Ascending aorta (tissue), 2 donors: ENCODE measurements at regions not wholly inside any gene's neighbourhood (a gene's known extent, or its start where the extent isn't known, plus 50 kb on each side); places are given as distances from the start of the nearest gene placed in this dataset.

Source experiments
- DNase-seq, 2 donors: peaks; one replicate each; pipeline ENCODE4 v3.0.0-alpha.2; 2019; ENCODE audit warnings: low spot score in 2 of 2
- H3K27ac ChIP-seq, 2 donors: fragments of 200-600 bp; sonication (generic); one replicate each; pipeline ENCODE4 v1.5.1; 2016 to 2017; ENCODE audit warnings: mild to moderate bottlenecking in 1 of 2
- H3K27me3 ChIP-seq: fragments of 200-600 bp; sonication (generic); one replicate; pipeline ENCODE4 v1.5.1; 2017
- H3K36me3 ChIP-seq, 2 donors: fragments of 200-600 bp; sonication (generic); one replicate each; pipeline ENCODE4 v1.5.1; 2016
- H3K4me1 ChIP-seq, 2 donors: fragments of 200-600 bp; sonication (generic); one replicate each; pipeline ENCODE4 v1.5.1; 2016 to 2017; ENCODE audit warnings: mild to moderate bottlenecking in 1 of 2
- H3K4me3 ChIP-seq, 2 donors: fragments of 200-600 bp; sonication (generic); one replicate each; pipeline ENCODE4 v1.5.1; 2016 to 2017; ENCODE audit warnings: mild to moderate bottlenecking in 1 of 2
- H3K9me3 ChIP-seq, 2 donors: fragments of 200-600 bp; sonication (generic); one replicate each; pipeline ENCODE4 v1.5.1; 2016
- intact Hi-C: fragments of 100-400 bp; cut with DNase I; formaldehyde crosslinking; loops from one replicate; pipeline ENCODE4 v1.15.1; 2023
- TF ChIP-seq, protein P1 (sequence below), 3 experiments: fragments of 200-600 bp in 2 of 3; fragments of 450-650 bp in 1 of 3; sonication (generic) in 2 of 3; IDR thresholded peaks; one replicate each; pipeline ENCODE4 v1.5.1; 2016 to 2019; ENCODE audit warnings: antibody characterized with exemption in 3 of 3, mild to moderate bottlenecking in 1 of 3, moderate library complexity in 1 of 3

DNA sequence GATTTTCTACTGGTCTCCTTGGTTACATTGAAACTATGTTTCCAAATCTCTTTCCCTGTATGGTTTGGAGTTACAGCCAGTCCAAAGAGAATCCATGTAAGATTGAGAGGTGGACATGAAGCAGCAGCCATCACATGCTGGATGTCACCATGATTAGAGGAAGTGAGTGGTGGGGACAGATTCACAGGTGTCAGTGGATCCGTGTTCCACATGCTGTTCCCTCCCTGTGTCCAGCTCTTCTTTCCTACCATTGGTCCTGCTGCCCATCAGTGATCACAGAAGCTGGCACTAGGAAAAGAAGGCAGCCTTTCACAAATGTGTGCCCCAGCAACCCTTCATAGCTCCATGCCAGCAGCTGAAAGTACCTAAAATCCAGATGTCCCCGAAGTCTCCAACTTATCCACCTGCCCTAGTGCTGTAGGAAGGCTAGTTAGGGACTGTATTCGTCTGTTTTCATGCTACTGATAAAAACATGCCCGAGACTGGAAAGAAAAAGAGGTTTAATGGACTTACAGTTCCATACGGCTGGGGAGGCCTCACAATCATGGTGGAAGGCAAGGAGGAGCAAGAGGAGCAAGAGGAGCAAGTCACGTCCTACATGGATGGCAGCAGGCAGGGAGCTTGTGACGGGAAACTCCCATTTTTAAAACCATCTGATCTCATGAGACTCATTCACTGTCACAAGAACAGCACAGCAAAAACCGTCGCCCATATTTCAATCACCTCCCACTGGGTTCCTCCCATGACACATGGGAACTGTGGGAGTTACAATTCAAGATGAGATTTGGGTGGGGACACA, 207.5 kb downstream of the INSIG2 start:
- Histone ChIP-seq H3K9me3 (no peaks in the 10 kb centered on the region), H3K4me3 (no peak overlapping the region), H3K27me3 (no peaks in the 10 kb centered on the region), H3K27ac (no peak overlapping the region), H3K4me1 (no peaks in the 10 kb centered on the region), H3K36me3 (no peaks in the 10 kb centered on the region)
- intact Hi-C loops = no loop called here
- TF ChIP-seq, protein P1, sequence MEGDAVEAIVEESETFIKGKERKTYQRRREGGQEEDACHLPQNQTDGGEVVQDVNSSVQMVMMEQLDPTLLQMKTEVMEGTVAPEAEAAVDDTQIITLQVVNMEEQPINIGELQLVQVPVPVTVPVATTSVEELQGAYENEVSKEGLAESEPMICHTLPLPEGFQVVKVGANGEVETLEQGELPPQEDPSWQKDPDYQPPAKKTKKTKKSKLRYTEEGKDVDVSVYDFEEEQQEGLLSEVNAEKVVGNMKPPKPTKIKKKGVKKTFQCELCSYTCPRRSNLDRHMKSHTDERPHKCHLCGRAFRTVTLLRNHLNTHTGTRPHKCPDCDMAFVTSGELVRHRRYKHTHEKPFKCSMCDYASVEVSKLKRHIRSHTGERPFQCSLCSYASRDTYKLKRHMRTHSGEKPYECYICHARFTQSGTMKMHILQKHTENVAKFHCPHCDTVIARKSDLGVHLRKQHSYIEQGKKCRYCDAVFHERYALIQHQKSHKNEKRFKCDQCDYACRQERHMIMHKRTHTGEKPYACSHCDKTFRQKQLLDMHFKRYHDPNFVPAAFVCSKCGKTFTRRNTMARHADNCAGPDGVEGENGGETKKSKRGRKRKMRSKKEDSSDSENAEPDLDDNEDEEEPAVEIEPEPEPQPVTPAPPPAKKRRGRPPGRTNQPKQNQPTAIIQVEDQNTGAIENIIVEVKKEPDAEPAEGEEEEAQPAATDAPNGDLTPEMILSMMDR (IDR thresholded peaks at IDR 0.05) = no peak
- no peak for DNase-seq

DNA sequence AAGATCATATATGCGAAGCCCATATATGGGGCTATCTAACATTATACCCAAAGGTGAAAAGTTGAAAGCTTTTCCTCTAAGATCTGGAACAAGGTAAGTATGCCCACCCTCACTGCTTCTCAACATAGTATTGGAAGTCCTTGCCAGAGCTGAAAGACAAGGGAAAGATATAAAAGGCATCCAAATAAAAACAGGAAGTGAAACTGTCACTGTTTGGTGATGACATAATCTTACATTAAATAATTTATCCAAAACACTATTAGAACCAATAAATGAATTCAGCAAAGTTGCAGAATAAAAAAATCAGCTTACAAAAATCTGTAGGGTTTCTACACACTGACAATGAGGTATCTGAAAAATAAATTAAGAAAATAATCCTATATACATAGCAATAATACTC, 205.8 kb downstream of the INSIG2 start:
- TF ChIP-seq, protein P1 (IDR thresholded peaks at IDR 0.05) = no peak
- H3K27me3 ChIP-seq = no peaks in the 10 kb centered on the region
- H3K36me3 ChIP-seq = no peaks in the 10 kb centered on the region
- H3K9me3 ChIP-seq = no peaks in the 10 kb centered on the region
- no peak for DNase-seq
- no peak overlapping the region for H3K4me3 ChIP-seq
- no peaks in the 10 kb centered on the region for H3K4me1 ChIP-seq
- no peak overlapping the region for H3K27ac ChIP-seq
- intact Hi-C loops = no loop called here

DNA sequence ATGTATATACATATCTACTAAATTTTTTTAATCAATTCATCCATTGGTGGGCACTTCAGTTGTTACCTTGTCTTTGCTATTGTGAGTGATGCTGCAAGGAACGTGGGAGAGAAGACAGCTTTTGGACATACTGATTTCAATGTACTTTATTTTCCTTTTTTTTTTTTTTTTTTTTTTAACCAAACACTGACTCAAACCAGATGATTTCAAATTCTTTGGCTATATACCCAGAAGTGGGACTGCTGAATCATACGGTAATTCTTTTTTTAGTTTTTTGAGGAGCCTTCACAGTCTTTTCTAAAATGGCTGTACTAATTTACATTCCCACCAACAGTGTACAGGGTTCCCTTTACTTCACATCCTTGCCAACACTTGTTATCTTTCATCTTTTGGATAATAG, 204.7 kb downstream of the INSIG2 start:
- Histone ChIP-seq H3K27ac (no peak overlapping the region), H3K4me1 (no peaks in the 10 kb centered on the region), H3K36me3 (no peaks in the 10 kb centered on the region), H3K9me3 (no peaks in the 10 kb centered on the region), H3K27me3 (no peaks in the 10 kb centered on the region), H3K4me3 (no peak overlapping the region)
- DNase-seq = no peak
- TF ChIP-seq, protein P1 (IDR thresholded peaks at IDR 0.05) = no peak
- intact Hi-C loops = no loop called here

DNA sequence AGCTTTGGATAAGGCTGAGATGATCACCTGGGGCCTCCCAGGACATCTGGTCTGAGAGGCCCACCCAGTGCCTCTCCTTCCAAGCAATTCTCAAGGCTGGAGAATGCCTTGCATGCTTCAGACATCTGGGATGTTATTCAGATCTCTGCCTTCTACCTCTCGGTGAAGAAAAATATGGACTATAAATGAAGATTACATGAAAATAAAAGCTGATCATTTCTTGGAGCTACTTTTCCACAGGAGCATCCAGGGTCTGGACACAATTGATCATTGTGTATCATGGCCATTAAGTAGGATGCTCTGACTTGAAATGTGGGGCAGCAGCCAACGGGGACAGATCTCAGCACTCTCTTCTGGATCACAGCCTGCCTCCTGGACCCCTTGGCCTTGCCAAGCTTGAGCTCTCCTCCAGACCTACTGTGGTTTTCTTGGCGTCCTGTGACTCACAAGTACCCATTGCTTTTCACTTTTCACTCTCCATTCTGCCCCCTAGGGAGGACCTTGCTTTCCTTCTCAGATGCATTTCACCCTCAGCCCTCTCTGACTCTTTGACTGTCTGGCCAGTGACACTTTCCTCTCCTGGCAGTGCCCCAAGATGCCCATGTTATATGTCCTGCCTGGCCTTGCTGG, 203.1 kb downstream of the INSIG2 start:
- no peak for DNase-seq
- no peaks in the 10 kb centered on the region for H3K36me3 ChIP-seq
- intact Hi-C loops = no loop called here
- H3K4me1 ChIP-seq = no peaks in the 10 kb centered on the region
- TF ChIP-seq, protein P1 (IDR thresholded peaks at IDR 0.05) = no peak
- H3K4me3 ChIP-seq = no peak overlapping the region
- H3K27me3 ChIP-seq = no peaks in the 10 kb centered on the region
- no peak overlapping the region for H3K27ac ChIP-seq
- H3K9me3 ChIP-seq = no peaks in the 10 kb centered on the region

DNA sequence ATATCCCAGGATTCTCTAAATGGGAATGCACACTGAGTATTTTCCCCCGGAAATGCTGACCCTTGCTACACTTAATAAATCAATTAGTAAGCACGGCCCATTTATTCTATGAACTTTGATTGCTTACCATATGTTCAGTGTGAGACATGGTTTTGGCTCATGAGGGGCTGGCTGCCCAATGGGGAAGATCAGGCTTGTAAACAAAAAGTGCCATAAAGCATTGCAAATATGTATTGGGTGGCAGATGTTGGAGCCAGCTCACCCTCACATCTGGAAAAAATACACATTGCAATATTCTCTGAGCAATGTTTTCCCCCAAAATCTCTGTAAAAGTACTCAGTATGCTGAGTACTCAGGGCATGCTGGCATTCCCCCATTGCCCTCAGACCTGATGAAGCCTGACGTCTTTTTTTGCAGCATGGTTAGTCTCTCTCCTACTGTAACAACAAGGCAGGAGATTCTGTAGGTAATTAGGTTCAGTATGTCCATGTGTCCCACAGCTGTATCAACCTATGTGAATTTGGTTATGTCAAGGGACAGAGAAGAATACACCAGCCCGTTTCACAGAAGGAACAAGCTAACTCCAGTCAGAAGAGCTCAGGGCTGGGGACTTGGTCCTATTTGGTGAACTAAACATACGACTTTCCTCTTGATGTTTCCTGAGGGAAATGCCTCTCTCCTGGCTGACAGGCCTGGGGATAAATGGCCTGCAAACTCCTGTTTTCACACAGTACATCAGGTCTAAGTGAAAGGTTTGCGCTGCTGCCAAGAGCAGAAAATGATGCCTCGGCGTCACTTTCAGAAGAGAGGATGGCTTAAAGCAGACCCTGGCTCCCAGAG, 202.4 kb downstream of the INSIG2 start:
- TF ChIP-seq, protein P1 (IDR thresholded peaks at IDR 0.05) = no peak
- intact Hi-C loops = no loop called here
- DNase-seq = no peak

More for the DNA sequence above, 202.4 kb downstream of the INSIG2 start:
- Histone ChIP-seq H3K27ac (no peak overlapping the region), H3K27me3 (no peaks in the 10 kb centered on the region), H3K4me1 (no peaks in the 10 kb centered on the region), H3K36me3 (no peaks in the 10 kb centered on the region), H3K4me3 (no peak overlapping the region), H3K9me3 (no peaks in the 10 kb centered on the region)
